GM12878 (cell line): ENCODE measurements at regions not wholly inside any gene's neighbourhood (a gene's known extent, or its start where the extent isn't known, plus 50 kb on each side); places are given as distances from the start of the nearest gene placed in this dataset.

Experiments used
- ATAC-seq: fragments of 200-7000 bp; cut with Tn5 transposase; 3 replicates; pipeline ENCODE4 v1.9.1; 2020; ENCODE audit warnings: mild to moderate bottlenecking, moderate library complexity
- BruUV-seq: library from RNA; stranded (reverse); fragments of 400-500 nt; replicated peaks from 2 replicates; lab custom pipeline; 2021; lab: Mats Ljungman, UMichigan
- CTCF ChIA-PET: fragments of 300-600 bp; sonication (Branson Sonifier 250); formaldehyde crosslinking; extraction: SDS; loops from one replicate; lab custom pipeline; 2021; ENCODE audit warnings: inconsistent platforms; lab: Yijun Ruan, JAX
- POLR2A ChIA-PET: fragments of 350-600 bp; formaldehyde crosslinking; extraction: SDS; loops from one replicate; lab custom pipeline; 2021; ENCODE audit warnings: inconsistent platforms; lab: Charles Lee
- RAD21 ChIA-PET: fragments of 300-600 bp; sonication (Branson Sonifier 250); formaldehyde crosslinking; loops from one replicate; lab custom pipeline; 2023; ENCODE audit warnings: antibody characterized with exemption; ENCODE audit not compliant: unreplicated experiment; lab: Charles Lee
- SMC1A ChIA-PET: fragments of 300-600 bp; sonication (Branson Sonifier 250); formaldehyde crosslinking; loops from one replicate; lab custom pipeline; 2023; ENCODE audit not compliant: unreplicated experiment, uncharacterized antibody; lab: Charles Lee
- DNase-seq: peaks from one replicate; pipeline ENCODE4 v3.0.0-alpha.2; 2011; ENCODE audit warnings: low read depth, low spot score
- FAIRE-seq: peaks from 3 replicates; lab custom pipeline; 2011; peaks lifted over from hg19 to GRCh38; lab: Jason Lieb, UNC
- H2AFZ ChIP-seq: 2 replicates; pipeline ENCODE4 v1.6.0; 2011; ENCODE audit warnings: low read depth, low read length, control low read depth; ENCODE audit not compliant: control insufficient read depth
- H3K27ac ChIP-seq: 2 replicates; pipeline ENCODE4 v1.5.1; 2011; ENCODE audit warnings: control low read depth; ENCODE audit not compliant: control insufficient read depth, insufficient read depth
- H3K27me3 ChIP-seq, 2 experiments: replicated peaks in 1 of 2; 2 replicates each; pipeline versions ENCODE4 v1.6.0 to v1.6.1; 2011; ENCODE audit warnings: low read length in 1 of 2; ENCODE audit not compliant: control insufficient read depth in 2 of 2, insufficient read depth in 2 of 2
- H3K36me3 ChIP-seq, 2 experiments: 2 replicates each; pipeline ENCODE4 v1.5.1; 2011; ENCODE audit warnings: low read length in 1 of 2; ENCODE audit not compliant: control insufficient read depth in 2 of 2, insufficient read depth in 2 of 2
- H3K4me1 ChIP-seq: 2 replicates; pipeline ENCODE4 v1.6.1; 2011; ENCODE audit warnings: mild to moderate bottlenecking, low read length, moderate library complexity, mixed read lengths; ENCODE audit not compliant: control insufficient read depth, insufficient read depth
- H3K4me2 ChIP-seq: 2 replicates; pipeline ENCODE4 v1.6.0; 2011; ENCODE audit warnings: control low read depth; ENCODE audit not compliant: control insufficient read depth, insufficient read depth
- H3K4me3 ChIP-seq: fragments of 200-600 bp; sonication (generic); 2 replicates; pipeline ENCODE4 v1.5.1; 2016
- H3K79me2 ChIP-seq: 2 replicates; pipeline ENCODE4 v1.6.0; 2011; ENCODE audit warnings: low read length; ENCODE audit not compliant: control insufficient read depth, insufficient read depth
- H3K9ac ChIP-seq: 2 replicates; pipeline ENCODE4 v1.8.0; 2011; ENCODE audit warnings: low read length, control low read depth, mixed read lengths; ENCODE audit not compliant: control insufficient read depth, insufficient read depth
- H3K9me3 ChIP-seq: replicated peaks from 3 replicates; pipeline ENCODE4 v1.5.1; 2011; ENCODE audit warnings: mild to moderate bottlenecking, low read length; ENCODE audit not compliant: control insufficient read depth, insufficient read depth
- H4K20me1 ChIP-seq: 2 replicates; pipeline ENCODE4 v1.6.0; 2011; ENCODE audit not compliant: control insufficient read depth, insufficient read depth
- CHD4 ChIP-seq: fragments of 200-600 bp; sonication (generic); IDR thresholded peaks from 2 replicates; pipeline ENCODE4 v1.6.1; 2016; ENCODE audit warnings: mild to moderate bottlenecking
- NBN ChIP-seq: fragments of 450-650 bp; IDR thresholded peaks from 2 replicates; pipeline ENCODE4 v1.6.1; 2016
- NFYB ChIP-seq: IDR thresholded peaks from 2 replicates; pipeline ENCODE4 v1.6.1; 2011; ENCODE audit warnings: low read depth, mild to moderate bottlenecking, low read length, improper control_type of control experiment, moderate library complexity; ENCODE audit not compliant: insufficient read depth
- SMARCA5 ChIP-seq: fragments of 450-650 bp; IDR thresholded peaks from 2 replicates; pipeline ENCODE4 v1.6.1; 2017; ENCODE audit warnings: mild to moderate bottlenecking
- YY1 ChIP-seq: IDR thresholded peaks from 2 replicates; pipeline ENCODE4 v1.6.1; 2011; ENCODE audit warnings: low read depth, mild to moderate bottlenecking, low read length
- ZNF384 ChIP-seq: IDR thresholded peaks from 2 replicates; pipeline ENCODE4 v1.6.1; 2012; ENCODE audit warnings: low read depth, mild to moderate bottlenecking, low read length, improper control_type of control experiment, borderline replicate concordance
- WGBS: methylation state at CpG from one replicate; pipeline ENCODE4 v1.1.6; 2016; ENCODE audit warnings: low lambda C conversion rate; ENCODE audit not compliant: insufficient replicate concordance, insufficient coverage; ENCODE audit errors: missing lambda C conversion rate; 5-methylcytosine and 5-hydroxymethylcytosine counted together
- in situ Hi-C: fragments of 300-500 bp; cut with MboI; formaldehyde crosslinking; loops from 9 replicates; pipeline ENCODE4 v1.14.3; 2018; ENCODE audit warnings: mixed read lengths
- intact Hi-C: fragments of 100-400 bp; cut with micrococcal nuclease; formaldehyde crosslinking; loops from one replicate; pipeline ENCODE4 v1.14.2; 2022; ENCODE audit not compliant: unreplicated experiment
- TF ChIP-seq, protein P1 (sequence below): fragments of 450-650 bp; IDR thresholded peaks from 2 replicates; pipeline ENCODE4 v1.6.1; 2017; ENCODE audit warnings: mild to moderate bottlenecking, moderate library complexity
- TF ChIP-seq, protein P2 (sequence below): IDR thresholded peaks from 2 replicates; pipeline ENCODE4 v1.6.1; 2012; ENCODE audit warnings: mild to moderate bottlenecking, low read depth, low read length
- TF ChIP-seq, protein P3 (sequence below), 3 experiments: IDR thresholded peaks in 2 of 3; conservative IDR thresholded peaks in 1 of 3; 2 replicates each; pipeline ENCODE4 v1.5.1; 2011; ENCODE audit warnings: low read depth in 3 of 3, low read length in 3 of 3, mild to moderate bottlenecking in 3 of 3, control low read depth in 2 of 3, moderate library complexity in 2 of 3, inconsistent platforms in 1 of 3, mixed read lengths in 1 of 3; ENCODE audit not compliant: control insufficient read depth in 2 of 3, insufficient read depth in 1 of 3; ENCODE audit errors: extremely low read depth in 1 of 3
- TF ChIP-seq, protein P4 (sequence below): IDR thresholded peaks from 2 replicates; pipeline ENCODE4 v1.6.1; 2011; ENCODE audit warnings: low read depth, low read length, improper control_type of control experiment, borderline replicate concordance

DNA sequence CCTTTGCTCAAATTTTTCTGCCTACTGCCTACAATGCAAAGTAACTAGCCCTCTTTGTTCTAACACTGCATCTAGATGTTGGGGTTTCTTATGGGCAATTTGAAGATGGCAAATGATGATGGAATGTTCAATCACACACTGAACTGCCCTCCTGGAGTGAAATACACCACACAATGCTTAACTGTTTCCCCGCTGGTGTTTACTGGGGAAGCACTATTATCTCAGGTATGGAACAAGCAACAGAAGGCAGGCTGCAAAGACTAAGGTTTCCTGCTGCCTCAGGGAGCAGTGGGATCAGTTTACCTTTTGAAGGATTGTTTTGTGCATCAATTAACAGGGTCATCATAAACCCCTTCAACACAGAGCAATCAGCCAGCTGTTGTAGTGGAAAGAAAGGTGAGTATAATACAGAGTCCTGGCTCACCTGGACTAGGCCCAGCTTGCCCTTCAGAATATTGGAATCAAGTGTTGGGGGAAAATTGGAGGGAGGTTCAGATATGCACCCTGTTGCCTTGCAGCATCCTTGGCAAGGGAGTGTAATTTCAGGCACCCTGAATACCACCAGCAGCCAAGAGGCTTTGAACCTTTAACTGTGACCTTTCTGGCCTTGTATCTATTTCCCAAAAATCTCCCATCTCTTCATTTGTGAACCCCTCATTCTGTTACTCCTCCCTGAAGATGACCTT, 105.4 kb upstream of the CDH11 start:
- TF ChIP-seq NFYB (no peak), NBN (no peak), ZNF384 (no peak), YY1 (no peak), SMARCA5 (no peak), CHD4 (no peak)
- TF ChIP-seq, protein P1, sequence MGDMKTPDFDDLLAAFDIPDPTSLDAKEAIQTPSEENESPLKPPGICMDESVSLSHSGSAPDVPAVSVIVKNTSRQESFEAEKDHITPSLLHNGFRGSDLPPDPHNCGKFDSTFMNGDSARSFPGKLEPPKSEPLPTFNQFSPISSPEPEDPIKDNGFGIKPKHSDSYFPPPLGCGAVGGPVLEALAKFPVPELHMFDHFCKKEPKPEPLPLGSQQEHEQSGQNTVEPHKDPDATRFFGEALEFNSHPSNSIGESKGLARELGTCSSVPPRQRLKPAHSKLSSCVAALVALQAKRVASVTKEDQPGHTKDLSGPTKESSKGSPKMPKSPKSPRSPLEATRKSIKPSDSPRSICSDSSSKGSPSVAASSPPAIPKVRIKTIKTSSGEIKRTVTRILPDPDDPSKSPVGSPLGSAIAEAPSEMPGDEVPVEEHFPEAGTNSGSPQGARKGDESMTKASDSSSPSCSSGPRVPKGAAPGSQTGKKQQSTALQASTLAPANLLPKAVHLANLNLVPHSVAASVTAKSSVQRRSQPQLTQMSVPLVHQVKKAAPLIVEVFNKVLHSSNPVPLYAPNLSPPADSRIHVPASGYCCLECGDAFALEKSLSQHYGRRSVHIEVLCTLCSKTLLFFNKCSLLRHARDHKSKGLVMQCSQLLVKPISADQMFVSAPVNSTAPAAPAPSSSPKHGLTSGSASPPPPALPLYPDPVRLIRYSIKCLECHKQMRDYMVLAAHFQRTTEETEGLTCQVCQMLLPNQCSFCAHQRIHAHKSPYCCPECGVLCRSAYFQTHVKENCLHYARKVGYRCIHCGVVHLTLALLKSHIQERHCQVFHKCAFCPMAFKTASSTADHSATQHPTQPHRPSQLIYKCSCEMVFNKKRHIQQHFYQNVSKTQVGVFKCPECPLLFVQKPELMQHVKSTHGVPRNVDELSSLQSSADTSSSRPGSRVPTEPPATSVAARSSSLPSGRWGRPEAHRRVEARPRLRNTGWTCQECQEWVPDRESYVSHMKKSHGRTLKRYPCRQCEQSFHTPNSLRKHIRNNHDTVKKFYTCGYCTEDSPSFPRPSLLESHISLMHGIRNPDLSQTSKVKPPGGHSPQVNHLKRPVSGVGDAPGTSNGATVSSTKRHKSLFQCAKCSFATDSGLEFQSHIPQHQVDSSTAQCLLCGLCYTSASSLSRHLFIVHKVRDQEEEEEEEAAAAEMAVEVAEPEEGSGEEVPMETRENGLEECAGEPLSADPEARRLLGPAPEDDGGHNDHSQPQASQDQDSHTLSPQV: no peak
- TF ChIP-seq, protein P2, sequence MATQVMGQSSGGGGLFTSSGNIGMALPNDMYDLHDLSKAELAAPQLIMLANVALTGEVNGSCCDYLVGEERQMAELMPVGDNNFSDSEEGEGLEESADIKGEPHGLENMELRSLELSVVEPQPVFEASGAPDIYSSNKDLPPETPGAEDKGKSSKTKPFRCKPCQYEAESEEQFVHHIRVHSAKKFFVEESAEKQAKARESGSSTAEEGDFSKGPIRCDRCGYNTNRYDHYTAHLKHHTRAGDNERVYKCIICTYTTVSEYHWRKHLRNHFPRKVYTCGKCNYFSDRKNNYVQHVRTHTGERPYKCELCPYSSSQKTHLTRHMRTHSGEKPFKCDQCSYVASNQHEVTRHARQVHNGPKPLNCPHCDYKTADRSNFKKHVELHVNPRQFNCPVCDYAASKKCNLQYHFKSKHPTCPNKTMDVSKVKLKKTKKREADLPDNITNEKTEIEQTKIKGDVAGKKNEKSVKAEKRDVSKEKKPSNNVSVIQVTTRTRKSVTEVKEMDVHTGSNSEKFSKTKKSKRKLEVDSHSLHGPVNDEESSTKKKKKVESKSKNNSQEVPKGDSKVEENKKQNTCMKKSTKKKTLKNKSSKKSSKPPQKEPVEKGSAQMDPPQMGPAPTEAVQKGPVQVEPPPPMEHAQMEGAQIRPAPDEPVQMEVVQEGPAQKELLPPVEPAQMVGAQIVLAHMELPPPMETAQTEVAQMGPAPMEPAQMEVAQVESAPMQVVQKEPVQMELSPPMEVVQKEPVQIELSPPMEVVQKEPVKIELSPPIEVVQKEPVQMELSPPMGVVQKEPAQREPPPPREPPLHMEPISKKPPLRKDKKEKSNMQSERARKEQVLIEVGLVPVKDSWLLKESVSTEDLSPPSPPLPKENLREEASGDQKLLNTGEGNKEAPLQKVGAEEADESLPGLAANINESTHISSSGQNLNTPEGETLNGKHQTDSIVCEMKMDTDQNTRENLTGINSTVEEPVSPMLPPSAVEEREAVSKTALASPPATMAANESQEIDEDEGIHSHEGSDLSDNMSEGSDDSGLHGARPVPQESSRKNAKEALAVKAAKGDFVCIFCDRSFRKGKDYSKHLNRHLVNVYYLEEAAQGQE: no peak
- TF ChIP-seq, protein P3, sequence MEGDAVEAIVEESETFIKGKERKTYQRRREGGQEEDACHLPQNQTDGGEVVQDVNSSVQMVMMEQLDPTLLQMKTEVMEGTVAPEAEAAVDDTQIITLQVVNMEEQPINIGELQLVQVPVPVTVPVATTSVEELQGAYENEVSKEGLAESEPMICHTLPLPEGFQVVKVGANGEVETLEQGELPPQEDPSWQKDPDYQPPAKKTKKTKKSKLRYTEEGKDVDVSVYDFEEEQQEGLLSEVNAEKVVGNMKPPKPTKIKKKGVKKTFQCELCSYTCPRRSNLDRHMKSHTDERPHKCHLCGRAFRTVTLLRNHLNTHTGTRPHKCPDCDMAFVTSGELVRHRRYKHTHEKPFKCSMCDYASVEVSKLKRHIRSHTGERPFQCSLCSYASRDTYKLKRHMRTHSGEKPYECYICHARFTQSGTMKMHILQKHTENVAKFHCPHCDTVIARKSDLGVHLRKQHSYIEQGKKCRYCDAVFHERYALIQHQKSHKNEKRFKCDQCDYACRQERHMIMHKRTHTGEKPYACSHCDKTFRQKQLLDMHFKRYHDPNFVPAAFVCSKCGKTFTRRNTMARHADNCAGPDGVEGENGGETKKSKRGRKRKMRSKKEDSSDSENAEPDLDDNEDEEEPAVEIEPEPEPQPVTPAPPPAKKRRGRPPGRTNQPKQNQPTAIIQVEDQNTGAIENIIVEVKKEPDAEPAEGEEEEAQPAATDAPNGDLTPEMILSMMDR (IDR thresholded peaks at IDR 0.05 in 2 of 3, conservative IDR thresholded peaks at IDR 0.05 in 1 of 3; ENCODE audit: control insufficient read depth in 2 of 3, extremely low read depth in 1 of 3, insufficient read depth in 1 of 3, low read depth in 3 of 3, low read length in 3 of 3): no peak
- TF ChIP-seq, protein P4, sequence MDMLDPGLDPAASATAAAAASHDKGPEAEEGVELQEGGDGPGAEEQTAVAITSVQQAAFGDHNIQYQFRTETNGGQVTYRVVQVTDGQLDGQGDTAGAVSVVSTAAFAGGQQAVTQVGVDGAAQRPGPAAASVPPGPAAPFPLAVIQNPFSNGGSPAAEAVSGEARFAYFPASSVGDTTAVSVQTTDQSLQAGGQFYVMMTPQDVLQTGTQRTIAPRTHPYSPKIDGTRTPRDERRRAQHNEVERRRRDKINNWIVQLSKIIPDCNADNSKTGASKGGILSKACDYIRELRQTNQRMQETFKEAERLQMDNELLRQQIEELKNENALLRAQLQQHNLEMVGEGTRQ: no peak
- TF ChIP-seq, all 136 proteins: peak for 0
- Histone ChIP-seq H3K36me3 (no peaks in the 10 kb centered on the region), H2AFZ (no peak overlapping the region), H3K4me3 (no peak overlapping the region), H3K27ac (no peak overlapping the region), H3K79me2 (no peaks in the 10 kb centered on the region), H4K20me1 (no peaks in the 10 kb centered on the region), H3K4me1 (no peaks in the 10 kb centered on the region), H3K4me2 (no peak overlapping the region), H3K9ac (no peak overlapping the region), H3K27me3 (no peaks in the 10 kb centered on the region), H3K9me3 (no peaks in the 10 kb centered on the region)
- ChIA-PET RAD21 (no interaction called here), SMC1A (interaction anchor here (0.9 kb wide), 1 partner anchor 29 kb away, joined by 3 read pairs; no protein-coding TSS in a partner anchor), POLR2A (no interaction called here), CTCF (no interaction called here)
- no peak for ATAC-seq
- no TSS peak for BruUV-seq
- no peak for FAIRE-seq
- intact Hi-C loops: no loop called here
- WGBS: 0% methylated on average over 1 of the region's 1 CpG
- DNase-seq: no peak
- in situ Hi-C loops: no loop called here
